ENCODE measurements at regions not wholly inside any gene's neighbourhood (a gene's known extent, or its start where the extent isn't known, plus 50 kb on each side); places are given as distances from the start of the nearest gene placed in this dataset.
"Not testable (repeated sequence)": the region's sequence is repeated elsewhere in the genome, so short reads cannot be mapped to it uniquely, and the experiment has no call there.

GRCh38 chr13:48583859-48584311 lies 51.0 kb upstream of the RCBTB2 start:
- DNase-seq = no peak

DNA sequence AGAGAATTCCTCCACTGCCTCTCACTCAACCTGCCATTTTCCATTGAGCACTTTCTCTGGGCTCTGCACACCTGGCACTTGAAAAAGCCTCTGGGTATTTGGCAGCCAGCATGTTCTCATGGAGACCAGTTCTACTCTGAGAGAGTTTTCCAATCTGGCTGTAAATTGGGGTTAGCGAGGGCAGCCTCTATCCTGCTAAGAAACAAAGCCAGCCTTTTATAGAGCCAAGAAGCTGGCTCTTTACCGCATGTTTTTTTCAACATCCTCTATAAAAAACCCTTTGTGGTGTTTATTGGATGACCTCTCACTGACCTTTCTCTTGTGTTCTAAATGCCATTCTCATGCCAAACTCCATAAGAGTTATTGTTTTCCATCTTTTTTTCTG lies 52.6 kb upstream of the RCBTB2 start:
- DNase-seq = no peak

DNA sequence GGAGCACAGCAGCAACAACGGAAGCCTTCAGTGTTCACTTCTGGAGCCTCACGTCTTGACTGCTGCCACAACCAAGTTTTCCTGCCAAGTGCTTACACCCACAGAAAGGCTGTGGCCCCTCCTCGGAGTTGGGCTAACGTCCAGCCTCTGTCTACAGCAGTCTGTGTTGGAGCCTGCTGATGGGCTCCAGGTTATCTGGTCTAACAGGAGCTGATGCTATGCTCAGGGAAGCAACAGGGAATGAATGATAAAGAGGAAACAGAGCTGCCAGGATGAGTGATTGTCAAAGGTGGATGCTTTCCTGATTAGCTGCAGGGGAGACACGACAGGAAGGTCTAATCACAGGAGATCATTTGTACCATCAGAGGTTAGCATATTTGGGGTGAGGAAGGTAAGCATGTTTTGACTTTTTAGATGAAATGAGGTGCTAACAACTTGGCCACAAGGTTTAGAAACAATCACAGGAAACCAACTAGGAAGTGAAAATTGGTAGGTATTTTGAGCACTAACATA lies 53.8 kb upstream of the RCBTB2 start:
- DNase-seq = no peak

GRCh38 chr13:48588120-48588519 lies 55.2 kb upstream of the RCBTB2 start:
- no peak for DNase-seq

DNA sequence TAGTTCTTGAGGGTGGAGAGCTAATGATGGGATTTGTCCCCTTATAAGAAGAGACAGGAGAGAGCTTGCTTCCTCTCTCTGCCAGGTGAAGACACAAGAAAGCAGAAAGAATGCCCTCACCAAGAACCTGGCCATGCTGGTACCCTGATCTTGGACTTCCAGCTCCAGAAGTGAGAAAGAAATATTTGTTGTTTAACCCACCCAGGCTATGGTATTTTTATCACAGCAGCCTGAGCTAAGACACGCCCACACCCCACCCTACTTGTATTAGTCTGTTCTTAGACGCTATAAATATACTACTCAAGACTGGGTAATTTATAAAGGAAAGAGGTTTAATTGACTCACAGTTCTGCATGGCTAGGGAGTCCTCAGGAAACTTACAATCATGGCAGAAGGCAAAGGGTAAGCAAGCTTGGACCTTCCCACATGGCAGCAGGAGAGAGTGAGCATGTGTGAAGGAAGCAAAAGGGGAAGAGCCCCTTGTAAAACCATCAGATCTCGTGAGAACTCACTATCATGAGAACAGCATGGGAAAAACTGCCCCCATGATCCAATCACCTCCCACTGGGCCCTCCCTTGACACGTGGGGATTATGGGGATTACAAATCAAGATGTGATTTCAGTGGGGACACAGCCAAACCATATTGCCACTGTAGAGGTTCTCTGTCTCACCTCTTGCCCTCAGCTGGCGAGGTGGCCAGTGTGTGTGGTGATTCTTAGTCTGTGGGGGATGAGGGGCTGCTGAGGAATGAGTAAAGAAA lies 57.4 kb upstream of the RCBTB2 start:
- no peak for DNase-seq

GRCh38 chr13:48591124-48591872 lies 58.4 kb upstream of the RCBTB2 start:
- DNase-seq = not testable (repeated sequence)

- DNase-seq = no peak
Measured at GRCh38 chr13:48591889-48592687, 59.2 kb upstream of the RCBTB2 start.

DNA sequence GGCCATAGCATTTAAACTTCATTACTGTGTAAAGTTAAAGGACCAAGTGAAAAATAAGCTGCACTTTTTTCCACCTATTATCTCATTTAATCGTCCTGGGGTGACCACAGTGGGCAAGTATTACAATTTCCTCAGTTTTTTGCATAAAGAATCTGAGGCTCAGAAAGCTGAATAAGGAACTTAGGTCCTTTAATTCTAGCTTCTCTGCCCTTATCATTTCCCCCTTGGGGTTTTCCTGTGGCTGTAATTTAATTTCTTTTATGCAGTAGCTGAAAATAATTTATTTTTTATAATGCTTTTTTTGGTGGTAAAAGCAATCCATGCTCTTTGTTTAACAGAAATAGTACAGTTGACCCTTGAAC lies 59.8 kb upstream of the RCBTB2 start:
- DNase-seq = no peak

DNA sequence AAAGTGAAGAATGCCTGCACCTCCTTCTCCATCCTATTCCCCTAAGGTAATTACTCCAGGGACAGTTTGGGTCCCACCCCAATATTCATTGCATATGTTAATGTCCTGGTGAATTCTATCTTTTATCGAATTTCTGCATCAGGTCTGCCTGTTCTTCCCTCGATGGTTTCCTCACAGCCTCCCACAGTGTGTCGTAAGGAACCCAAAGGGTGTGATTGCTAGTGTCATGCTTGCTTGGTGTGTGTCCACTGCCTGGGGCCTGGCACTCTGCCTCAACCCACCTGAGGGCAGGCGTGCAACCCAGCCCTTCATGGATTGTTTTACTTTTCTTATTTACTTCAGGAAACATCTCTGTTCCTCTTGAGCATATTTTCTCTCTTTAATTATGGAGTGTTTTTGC lies 60.2 kb upstream of the CYSLTR2 start:
- DNase-seq = no peak

GRCh38 chr13:48594096-48594815 lies 59.5 kb upstream of the CYSLTR2 start:
- DNase-seq = peak; percentile 19

GRCh38 chr13:48595431-48596429 lies 58.0 kb upstream of the CYSLTR2 start:
- DNase-seq = peak; percentile 64

GRCh38 chr13:48600374-48601364 lies 53.1 kb upstream of the CYSLTR2 start:
- DNase-seq = no peak

GRCh38 chr13:48602296-48603016 lies 51.3 kb upstream of the CYSLTR2 start:
- DNase-seq = no peak

DNA sequence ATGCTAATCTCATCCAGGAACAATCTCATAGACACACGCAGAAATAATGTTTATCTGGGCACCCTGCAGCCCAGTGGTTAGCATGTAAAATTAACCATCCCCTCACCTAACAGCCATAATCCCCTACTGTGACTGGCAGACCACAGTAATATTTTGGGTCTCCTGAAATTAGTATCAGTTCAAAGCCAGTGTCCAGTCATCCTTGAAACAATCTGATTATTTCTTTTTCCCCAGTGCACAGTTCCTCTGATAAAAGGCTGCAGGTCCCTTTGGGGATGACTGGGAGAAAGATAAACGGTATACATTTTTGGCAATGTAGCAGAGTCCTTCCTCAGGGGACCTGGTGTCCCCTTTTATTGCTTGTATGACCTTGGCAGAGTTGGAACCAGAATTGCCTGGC lies 50.4 kb upstream of the CYSLTR2 start:
- no peak for DNase-seq

Data from activated CD4-positive, alpha-beta T cell treated with anti-CD3 and anti-CD28 coated beads, Interleukin-2, Interleukin-6, amounts not matched to agents 100 ng/mL and 50 ng/mL, durations not matched to agents 16 hours and 8 hours (primary cell).